NCI-H748 (cell line): ENCODE measurements at regions not wholly inside any gene's neighbourhood (a gene's known extent, or its start where the extent isn't known, plus 50 kb on each side); places are given as distances from the start of the nearest gene placed in this dataset.

Experiments
- DNase-seq: peaks from one replicate; lab custom pipeline; 2025; ENCODE audit not compliant: unreplicated experiment; lab: John Stamatoyannopoulos, UW

GRCh38 chr18:77970814-77971213 is 721.2 kb downstream of the GALR1 start:
- no peak for DNase-seq

- no peak for DNase-seq
Observed at GRCh38 chr18:77973745-77974144, 724.1 kb downstream of the GALR1 start.

GRCh38 chr18:77974329-77974728 is 724.7 kb downstream of the GALR1 start:
- DNase-seq, result no peak

- DNase-seq, result no peak
Observed at GRCh38 chr18:77977331-77977730, 727.7 kb downstream of the GALR1 start.

- no peak for DNase-seq
Observed at GRCh38 chr18:77980275-77980674, 730.6 kb downstream of the GALR1 start.

GRCh38 chr18:77981874-77982273 is 732.2 kb downstream of the GALR1 start:
- no peak for DNase-seq

GRCh38 chr18:77983270-77983669 is 733.6 kb downstream of the GALR1 start:
- DNase-seq, result no peak

GRCh38 chr18:77984178-77984577 is 734.5 kb downstream of the GALR1 start:
- no peak for DNase-seq

- DNase-seq, result no peak
Observed at GRCh38 chr18:77984833-77985232, 735.2 kb downstream of the GALR1 start.

- no peak for DNase-seq
Observed at GRCh38 chr18:77985526-77986281, 736.1 kb downstream of the GALR1 start.

GRCh38 chr18:77990131-77990530 is 740.5 kb downstream of the GALR1 start:
- DNase-seq, result no peak

- no peak for DNase-seq
Observed at GRCh38 chr18:77990901-77991300, 741.3 kb downstream of the GALR1 start.

- no peak for DNase-seq
Observed at GRCh38 chr18:77992057-77992456, 742.4 kb downstream of the GALR1 start.

GRCh38 chr18:77993188-77993981 is 743.7 kb downstream of the GALR1 start:
- no peak for DNase-seq

GRCh38 chr18:77995593-77995992 is 745.9 kb downstream of the GALR1 start:
- DNase-seq, result no peak

GRCh38 chr18:77996737-77997136 is 747.1 kb downstream of the GALR1 start:
- no peak for DNase-seq

GRCh38 chr18:78001811-78002210 is 752.2 kb downstream of the GALR1 start:
- DNase-seq, result no peak

GRCh38 chr18:78006006-78006773 is 756.5 kb downstream of the GALR1 start:
- no peak for DNase-seq

GRCh38 chr18:78006774-78007260 is 757.2 kb downstream of the GALR1 start:
- no peak for DNase-seq

GRCh38 chr18:78010363-78010762 is 760.7 kb downstream of the GALR1 start:
- DNase-seq, result no peak

GRCh38 chr18:78017869-78018268 is 768.2 kb downstream of the GALR1 start:
- DNase-seq, result no peak
